ENCODE measurements at regions not wholly inside any gene's neighbourhood (a gene's known extent, or its start where the extent isn't known, plus 50 kb on each side); places are given as distances from the start of the nearest gene placed in this dataset.
"Not testable (repeated sequence)": the region's sequence is repeated elsewhere in the genome, so short reads cannot be mapped to it uniquely, and the experiment has no call there.

DNA sequence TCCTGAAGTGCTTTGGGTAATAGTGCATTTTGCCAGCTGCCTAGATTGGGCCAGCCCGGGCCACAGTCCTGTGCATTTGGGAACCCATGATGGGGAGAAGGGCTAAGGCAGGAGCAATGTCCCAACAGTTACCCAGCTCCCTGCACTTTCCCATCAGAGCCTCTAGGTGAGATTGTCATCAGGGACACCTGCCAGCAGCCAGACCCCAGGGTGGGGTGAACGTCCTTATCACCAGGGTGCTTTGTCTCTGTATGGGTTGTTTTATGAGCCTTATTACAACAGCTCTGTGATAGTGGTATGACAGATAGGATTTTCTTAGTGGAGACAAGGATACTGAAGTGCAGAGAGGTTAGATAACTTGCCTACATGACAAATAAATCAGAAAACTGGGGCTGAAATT lies 365.7 kb downstream of the OSTF1 start:
- H3K27ac Mint-ChIP-seq, result no peak overlapping the region
- H3K4me3 Mint-ChIP-seq, result no peak overlapping the region
- DNase-seq, result no peak
- H3K36me3 Mint-ChIP-seq (ENCODE audit: low read depth), result no peaks in the 10 kb centered on the region
- H3K4me1 Mint-ChIP-seq (ENCODE audit: low read depth), result no peaks in the 10 kb centered on the region
- no peaks in the 10 kb centered on the region; the same call in 1 of the 2 replicates for H3K27me3 Mint-ChIP-seq (ENCODE audit: insufficient read depth)
- peaks cover 39% of the 10 kb centered on the region for H3K9me3 Mint-ChIP-seq
- TF ChIP-seq, protein P1, sequence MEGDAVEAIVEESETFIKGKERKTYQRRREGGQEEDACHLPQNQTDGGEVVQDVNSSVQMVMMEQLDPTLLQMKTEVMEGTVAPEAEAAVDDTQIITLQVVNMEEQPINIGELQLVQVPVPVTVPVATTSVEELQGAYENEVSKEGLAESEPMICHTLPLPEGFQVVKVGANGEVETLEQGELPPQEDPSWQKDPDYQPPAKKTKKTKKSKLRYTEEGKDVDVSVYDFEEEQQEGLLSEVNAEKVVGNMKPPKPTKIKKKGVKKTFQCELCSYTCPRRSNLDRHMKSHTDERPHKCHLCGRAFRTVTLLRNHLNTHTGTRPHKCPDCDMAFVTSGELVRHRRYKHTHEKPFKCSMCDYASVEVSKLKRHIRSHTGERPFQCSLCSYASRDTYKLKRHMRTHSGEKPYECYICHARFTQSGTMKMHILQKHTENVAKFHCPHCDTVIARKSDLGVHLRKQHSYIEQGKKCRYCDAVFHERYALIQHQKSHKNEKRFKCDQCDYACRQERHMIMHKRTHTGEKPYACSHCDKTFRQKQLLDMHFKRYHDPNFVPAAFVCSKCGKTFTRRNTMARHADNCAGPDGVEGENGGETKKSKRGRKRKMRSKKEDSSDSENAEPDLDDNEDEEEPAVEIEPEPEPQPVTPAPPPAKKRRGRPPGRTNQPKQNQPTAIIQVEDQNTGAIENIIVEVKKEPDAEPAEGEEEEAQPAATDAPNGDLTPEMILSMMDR (IDR thresholded peaks at IDR 0.05), result no peak

DNA sequence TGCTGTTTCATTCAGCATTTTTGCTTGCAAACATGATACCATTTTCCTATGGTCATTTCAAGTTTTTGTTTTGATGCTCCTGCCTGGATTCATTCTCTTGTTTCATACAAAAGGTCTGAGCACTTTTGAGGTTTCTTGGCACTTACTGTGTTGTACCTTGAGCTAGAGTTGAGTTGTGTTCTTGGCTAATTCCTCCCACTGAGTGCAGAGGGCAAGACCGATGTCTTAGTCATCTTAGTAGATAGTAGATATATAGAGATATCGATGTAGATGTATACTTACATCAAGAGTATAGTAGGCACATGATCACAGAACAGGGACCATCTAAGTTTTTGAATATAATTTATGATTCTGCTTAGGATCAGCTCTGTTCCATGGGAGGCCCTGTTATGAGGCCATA lies 366.6 kb downstream of the OSTF1 start:
- Mint-ChIP-seq H3K36me3 (ENCODE audit: low read depth) (no peaks in the 10 kb centered on the region), H3K4me3 (no peak overlapping the region), H3K27ac (no peak overlapping the region), H3K27me3 (ENCODE audit: insufficient read depth) (no peaks in the 10 kb centered on the region; the same call in 1 of the 2 replicates), H3K4me1 (ENCODE audit: low read depth) (no peaks in the 10 kb centered on the region), H3K9me3 (peaks cover 43% of the 10 kb centered on the region)
- TF ChIP-seq, protein P1 (IDR thresholded peaks at IDR 0.05), result no peak
- no peak for DNase-seq

DNA sequence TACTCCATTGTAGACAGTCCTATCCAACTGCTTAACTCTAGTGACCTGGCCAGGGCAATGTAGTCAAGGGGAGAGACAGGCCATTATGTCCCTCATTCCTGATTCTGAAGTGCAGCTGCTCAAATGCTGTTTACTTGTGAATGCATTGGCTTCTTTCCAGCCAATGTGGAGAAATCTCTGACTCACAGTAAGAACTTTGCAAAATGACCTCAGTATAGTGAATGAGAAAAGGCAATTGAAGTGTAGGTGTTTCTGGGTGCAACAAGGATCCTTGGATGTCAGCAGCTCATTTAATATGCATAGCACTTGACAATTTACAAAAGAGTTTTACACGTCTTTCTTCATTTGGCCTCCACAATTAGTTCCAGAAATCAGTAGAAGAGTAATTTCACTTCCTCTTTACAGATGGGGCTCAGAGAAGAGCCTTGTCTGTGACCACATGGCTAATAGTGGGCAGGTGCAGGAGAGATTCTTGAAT lies 367.2 kb downstream of the OSTF1 start:
- Mint-ChIP-seq H3K4me3 (no peak overlapping the region), H3K27ac (no peak overlapping the region), H3K27me3 (ENCODE audit: insufficient read depth) (no peaks in the 10 kb centered on the region; the same call in 1 of the 2 replicates), H3K36me3 (ENCODE audit: low read depth) (no peaks in the 10 kb centered on the region), H3K9me3 (peaks cover 37% of the 10 kb centered on the region), H3K4me1 (ENCODE audit: low read depth) (no peaks in the 10 kb centered on the region)
- TF ChIP-seq, protein P1 (IDR thresholded peaks at IDR 0.05), result no peak
- DNase-seq, result no peak

DNA sequence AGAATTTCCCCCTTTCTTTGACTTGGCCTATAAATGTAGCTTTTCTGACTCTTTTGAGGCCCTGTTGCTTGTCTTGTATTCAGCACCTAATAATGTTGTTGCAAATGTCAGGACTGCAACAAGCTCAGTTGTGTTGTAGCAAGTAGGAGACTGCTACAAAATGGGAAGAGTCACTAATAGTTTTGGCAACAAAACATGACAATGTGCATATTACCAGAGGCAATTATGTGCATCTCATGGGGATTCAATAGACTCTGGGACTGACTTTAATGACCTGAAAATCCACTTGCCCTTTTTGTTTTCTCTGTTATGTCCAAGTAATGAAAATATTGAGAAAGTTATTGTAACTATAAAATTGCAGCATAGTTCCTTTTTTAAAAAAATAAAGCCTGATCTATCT lies 368.4 kb downstream of the OSTF1 start:
- TF ChIP-seq, protein P1 (IDR thresholded peaks at IDR 0.05), result no peak
- Mint-ChIP-seq H3K9me3 (peaks cover 35% of the 10 kb centered on the region), H3K27ac (no peak overlapping the region), H3K4me3 (no peak overlapping the region), H3K27me3 (ENCODE audit: insufficient read depth) (no peaks in the 10 kb centered on the region; the same call in 1 of the 2 replicates), H3K4me1 (ENCODE audit: low read depth) (no peaks in the 10 kb centered on the region), H3K36me3 (ENCODE audit: low read depth) (no peaks in the 10 kb centered on the region)
- DNase-seq, result no peak

DNA sequence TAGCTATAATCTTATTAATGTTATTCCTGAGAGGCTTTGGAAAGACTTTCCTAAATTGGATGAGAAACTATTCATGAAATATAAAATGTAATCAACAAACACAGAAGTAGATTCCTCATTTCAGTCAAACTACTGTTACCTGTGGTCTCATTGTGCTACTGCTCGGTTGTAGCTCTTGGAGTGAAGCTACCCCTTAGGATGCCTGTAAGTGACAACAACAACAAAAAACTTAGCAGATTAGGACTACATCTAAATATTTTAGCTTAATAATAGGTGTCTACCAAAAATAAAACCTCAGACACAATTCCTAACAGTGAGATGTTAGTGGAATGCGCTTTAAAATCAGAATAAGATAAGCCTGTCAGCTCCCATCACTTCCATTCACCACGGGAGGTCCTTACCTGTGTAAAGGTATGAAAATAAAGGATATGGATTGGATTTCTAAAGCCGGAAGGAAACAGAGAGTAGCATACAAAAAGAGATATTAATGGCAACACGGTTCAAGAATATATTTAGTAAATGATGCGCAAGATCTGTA lies 369.2 kb downstream of the OSTF1 start:
- no peak overlapping the region for H3K4me3 Mint-ChIP-seq
- H3K4me1 Mint-ChIP-seq (ENCODE audit: low read depth), result no peaks in the 10 kb centered on the region
- H3K9me3 Mint-ChIP-seq, result peaks cover 42% of the 10 kb centered on the region
- TF ChIP-seq, protein P1 (IDR thresholded peaks at IDR 0.05), result no peak
- no peak overlapping the region for H3K27ac Mint-ChIP-seq
- no peaks in the 10 kb centered on the region; the same call in 1 of the 2 replicates for H3K27me3 Mint-ChIP-seq (ENCODE audit: insufficient read depth)
- H3K36me3 Mint-ChIP-seq (ENCODE audit: low read depth), result no peaks in the 10 kb centered on the region
- DNase-seq, result no peak

DNA sequence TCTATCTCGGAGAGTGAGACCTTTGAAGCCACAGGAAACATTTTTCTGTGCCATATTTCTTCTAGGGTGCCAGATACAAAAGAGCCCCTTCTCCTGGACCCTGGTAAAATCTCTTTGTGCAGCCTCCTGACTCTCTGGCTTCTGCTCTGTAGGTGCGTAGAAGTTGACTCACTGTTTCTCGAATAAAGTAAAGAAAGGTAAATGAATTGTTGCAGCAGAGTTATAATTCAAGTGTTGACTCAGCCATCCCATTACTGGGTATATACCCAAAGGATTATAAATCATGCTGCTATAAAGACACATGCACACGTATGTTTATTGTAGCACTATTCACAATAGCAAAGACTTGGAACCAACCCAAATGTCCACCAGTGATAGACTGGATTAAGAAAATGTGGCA lies 371.0 kb downstream of the OSTF1 start:
- peaks cover 36% of the 10 kb centered on the region for H3K9me3 Mint-ChIP-seq
- H3K27ac Mint-ChIP-seq; H3K27me3 Mint-ChIP-seq (ENCODE audit: insufficient read depth); H3K4me1 Mint-ChIP-seq (ENCODE audit: low read depth); DNase-seq; H3K36me3 Mint-ChIP-seq (ENCODE audit: low read depth); H3K4me3 Mint-ChIP-seq: not testable (repeated sequence)

Measured in HFFc6 (cell line).